HL-60 (cell line): ENCODE measurements at regions not wholly inside any gene's neighbourhood (a gene's known extent, or its start where the extent isn't known, plus 50 kb on each side); places are given as distances from the start of the nearest gene placed in this dataset.

Experiments
- DNase-seq, 2 experiments: peaks; one replicate each; pipeline ENCODE4 v3.0.0-alpha.2; 2010 to 2020; ENCODE audit warnings: low read depth in 1 of 2, low spot score in 1 of 2
- H3K27ac ChIP-seq: fragments of 250-450 bp; sonication (Bioruptor Pico); replicated peaks from 2 replicates; pipeline ENCODE4 v1.5.1; 2020; ENCODE audit warnings: mild to moderate bottlenecking, moderate library complexity
- H3K27me3 ChIP-seq: fragments of 250-450 bp; sonication (Bioruptor Pico); 2 replicates; pipeline ENCODE4 v1.5.1; 2021; ENCODE audit warnings: mild to moderate bottlenecking, moderate library complexity; ENCODE audit not compliant: insufficient read depth, poor library complexity, severe bottlenecking
- H3K4me3 ChIP-seq: replicated peaks from 2 replicates; pipeline ENCODE4 v1.5.1; 2011; ENCODE audit warnings: mild to moderate bottlenecking, control low read depth, low read length; ENCODE audit not compliant: insufficient read depth
- CTCF ChIP-seq: IDR thresholded peaks from one replicate; pipeline ENCODE4 v1.5.1; 2011; ENCODE audit warnings: low read length, control low read depth, inconsistent platforms; ENCODE audit not compliant: insufficient read depth
- GABPA ChIP-seq: IDR thresholded peaks from 2 replicates; pipeline ENCODE4 v1.6.1; 2012; ENCODE audit warnings: low read depth
- POLR2AphosphoS5 ChIP-seq: IDR thresholded peaks from 2 replicates; pipeline ENCODE4 v1.6.1; 2012; ENCODE audit warnings: low read depth
- REST ChIP-seq: IDR thresholded peaks from 2 replicates; pipeline ENCODE4 v1.6.1; 2012; ENCODE audit warnings: low read depth; ENCODE audit not compliant: insufficient replicate concordance
- SPI1 ChIP-seq: IDR thresholded peaks from 2 replicates; pipeline ENCODE4 v1.6.1; 2012; ENCODE audit warnings: low read depth, mild to moderate bottlenecking, borderline replicate concordance

GRCh38 chr3:163018664-163019063 is 1522.1 kb downstream of the OTOL1 start:
- no peak for DNase-seq
- TF ChIP-seq GABPA (no peak), POLR2AphosphoS5 (no peak), CTCF (no peak), REST (no peak), SPI1 (no peak)
- Histone ChIP-seq H3K4me3 (no peak overlapping the region), H3K27me3 (no peaks in the 10 kb centered on the region), H3K27ac (no peak overlapping the region)

- no peak for DNase-seq
- Histone ChIP-seq H3K4me3 (no peak overlapping the region), H3K27me3 (no peaks in the 10 kb centered on the region), H3K27ac (no peak overlapping the region)
- TF ChIP-seq GABPA (no peak), POLR2AphosphoS5 (no peak), CTCF (no peak), SPI1 (no peak), REST (no peak)
Observed at GRCh38 chr3:163019260-163019659, 1522.7 kb downstream of the OTOL1 start.

- DNase-seq = no peak
- Histone ChIP-seq H3K4me3 (no peak overlapping the region), H3K27me3 (no peaks in the 10 kb centered on the region), H3K27ac (no peak overlapping the region)
- TF ChIP-seq GABPA (no peak), CTCF (no peak), SPI1 (no peak), POLR2AphosphoS5 (no peak), REST (no peak)
Observed at GRCh38 chr3:163033652-163034051, 1537.0 kb downstream of the OTOL1 start.
